HG03520 (cell line): ENCODE measurements at regions not wholly inside any gene's neighbourhood (a gene's known extent, or its start where the extent isn't known, plus 50 kb on each side); places are given as distances from the start of the nearest gene placed in this dataset.

Experiments used
- ATAC-seq: cut with Tn5 transposase; IDR thresholded peaks from one replicate; pipeline ENCODE4 v1.9.1; 2021; ENCODE audit warnings: mild to moderate bottlenecking, moderate library complexity; ENCODE audit not compliant: unreplicated experiment

DNA sequence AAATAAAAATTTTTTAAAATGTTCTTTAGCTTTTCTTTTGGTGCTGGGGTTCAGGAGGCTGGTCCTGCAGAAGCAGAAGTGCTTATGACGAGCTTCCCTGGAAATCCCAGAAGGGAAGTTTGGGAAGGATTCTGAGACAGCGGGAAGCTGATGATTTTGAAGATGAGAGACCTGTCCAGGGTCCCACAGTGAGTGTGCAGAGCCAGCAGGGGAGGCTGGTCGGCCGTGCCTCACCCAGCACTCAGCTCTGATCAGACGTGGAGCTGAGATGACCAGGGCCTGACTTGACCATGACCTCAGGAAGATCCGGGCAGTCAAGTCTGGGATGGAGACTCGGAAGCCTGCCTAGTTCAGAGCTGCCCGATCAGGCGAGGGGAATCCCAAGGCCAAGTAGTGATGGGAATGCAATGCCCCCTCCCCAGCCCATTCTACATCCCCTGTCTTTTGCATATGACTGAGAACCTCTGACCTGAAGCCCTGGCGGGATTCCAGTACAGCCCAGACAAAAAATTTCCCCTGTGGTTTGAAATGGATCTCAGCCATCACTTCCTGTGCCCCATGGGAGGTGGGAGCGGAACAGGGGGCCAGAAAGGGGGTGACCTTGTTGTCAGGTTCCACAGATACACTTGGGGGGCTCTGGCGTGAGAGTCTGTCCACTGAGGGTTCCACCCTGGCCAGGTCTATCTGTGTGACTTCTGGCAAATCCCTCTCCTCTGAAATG lies 96.8 kb upstream of the RUNX3 start:
- ATAC-seq = no peak

DNA sequence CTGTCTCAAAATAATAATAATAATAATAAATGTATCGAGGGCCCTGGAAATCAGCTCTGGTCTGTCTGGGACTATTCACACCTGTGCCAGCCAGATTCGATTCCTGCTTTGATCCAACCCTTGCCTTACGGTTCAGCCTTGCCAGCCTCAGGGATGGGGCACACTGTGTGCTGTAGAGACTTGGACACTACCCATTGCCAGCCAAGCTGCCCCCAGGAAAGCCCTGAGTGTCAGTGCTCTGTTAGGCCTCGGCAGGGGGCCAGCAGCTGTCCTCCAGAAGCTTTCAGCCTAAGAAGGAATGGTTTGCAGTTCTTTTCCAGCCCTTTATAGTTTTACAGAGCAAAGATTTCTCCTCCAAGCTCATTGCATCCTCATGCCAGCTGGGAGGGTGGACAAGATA lies 96.2 kb upstream of the RUNX3 start:
- ATAC-seq = no peak

DNA sequence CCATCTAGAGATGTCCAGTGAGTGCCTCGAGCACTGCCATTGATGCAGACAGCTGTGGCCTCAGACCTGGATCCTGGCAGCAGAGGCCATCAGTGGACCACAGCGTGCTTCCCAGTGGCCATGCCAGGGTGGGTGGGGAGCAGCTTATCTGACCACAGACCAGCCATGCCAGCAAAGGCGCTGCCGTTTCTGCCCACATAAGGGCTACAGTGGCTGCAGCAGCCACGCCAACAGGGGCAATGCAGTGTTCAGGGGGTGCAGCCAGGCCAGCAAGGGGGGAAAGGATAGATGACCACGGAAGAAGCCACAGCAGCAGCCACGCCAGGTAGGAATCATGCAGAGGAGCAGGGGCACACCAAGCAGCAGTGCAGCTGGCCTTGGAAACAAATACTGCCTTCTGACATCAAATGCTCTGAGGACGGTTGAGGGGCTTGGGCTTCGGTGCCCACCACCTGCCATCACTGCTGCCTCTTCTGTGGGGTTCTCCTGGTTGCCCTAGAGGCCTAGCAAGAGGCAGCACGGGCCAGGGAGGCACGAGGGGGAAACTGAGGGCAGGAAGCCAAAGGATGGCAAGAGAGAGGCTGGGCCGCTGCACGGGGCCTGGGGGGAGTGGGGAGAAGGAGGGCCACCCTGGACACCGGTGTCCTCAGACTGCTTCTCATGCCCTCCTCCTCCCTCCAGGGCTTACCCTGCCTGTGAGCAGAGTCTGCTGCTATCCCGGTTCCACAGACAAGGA lies 94.7 kb upstream of the RUNX3 start:
- ATAC-seq = no peak

DNA sequence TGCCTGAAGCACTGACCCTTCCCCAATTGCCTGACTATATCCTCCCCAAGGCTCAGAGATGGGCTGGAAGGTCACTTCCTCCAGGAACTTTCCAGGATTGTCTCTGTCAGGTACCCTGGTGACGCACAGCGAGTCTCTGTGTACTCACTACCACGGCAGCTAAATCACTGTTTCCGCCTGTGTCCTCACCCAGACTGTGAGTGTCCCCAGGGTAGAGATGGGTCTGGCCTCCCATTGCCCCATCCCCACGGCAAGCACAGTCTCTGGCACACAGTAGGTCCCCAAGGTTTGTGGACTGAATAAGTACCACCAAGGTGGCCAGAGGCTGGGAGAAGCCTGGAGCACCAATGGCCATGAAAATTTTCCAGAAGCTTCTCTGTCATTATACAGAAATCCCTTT lies 93.8 kb upstream of the RUNX3 start:
- no peak for ATAC-seq

DNA sequence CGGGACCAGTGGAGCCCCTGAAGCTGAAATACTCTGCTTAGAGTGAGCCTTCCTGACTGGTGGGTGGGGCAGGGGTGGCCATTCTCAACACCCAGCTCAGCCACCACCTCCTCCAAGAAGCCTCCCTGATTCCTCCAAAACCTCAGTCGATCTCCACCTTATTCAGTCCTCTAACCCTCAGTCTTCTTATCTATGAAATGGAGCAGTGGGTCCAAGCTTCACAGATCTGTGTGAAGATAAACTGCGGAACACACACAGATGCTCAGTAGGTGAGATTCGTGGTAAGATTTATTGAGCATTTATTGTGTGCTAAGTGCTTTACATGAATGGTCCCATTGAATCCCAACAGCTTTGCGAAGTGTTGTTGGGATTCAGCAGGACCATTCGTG lies 93.1 kb upstream of the RUNX3 start:
- no peak for ATAC-seq

DNA sequence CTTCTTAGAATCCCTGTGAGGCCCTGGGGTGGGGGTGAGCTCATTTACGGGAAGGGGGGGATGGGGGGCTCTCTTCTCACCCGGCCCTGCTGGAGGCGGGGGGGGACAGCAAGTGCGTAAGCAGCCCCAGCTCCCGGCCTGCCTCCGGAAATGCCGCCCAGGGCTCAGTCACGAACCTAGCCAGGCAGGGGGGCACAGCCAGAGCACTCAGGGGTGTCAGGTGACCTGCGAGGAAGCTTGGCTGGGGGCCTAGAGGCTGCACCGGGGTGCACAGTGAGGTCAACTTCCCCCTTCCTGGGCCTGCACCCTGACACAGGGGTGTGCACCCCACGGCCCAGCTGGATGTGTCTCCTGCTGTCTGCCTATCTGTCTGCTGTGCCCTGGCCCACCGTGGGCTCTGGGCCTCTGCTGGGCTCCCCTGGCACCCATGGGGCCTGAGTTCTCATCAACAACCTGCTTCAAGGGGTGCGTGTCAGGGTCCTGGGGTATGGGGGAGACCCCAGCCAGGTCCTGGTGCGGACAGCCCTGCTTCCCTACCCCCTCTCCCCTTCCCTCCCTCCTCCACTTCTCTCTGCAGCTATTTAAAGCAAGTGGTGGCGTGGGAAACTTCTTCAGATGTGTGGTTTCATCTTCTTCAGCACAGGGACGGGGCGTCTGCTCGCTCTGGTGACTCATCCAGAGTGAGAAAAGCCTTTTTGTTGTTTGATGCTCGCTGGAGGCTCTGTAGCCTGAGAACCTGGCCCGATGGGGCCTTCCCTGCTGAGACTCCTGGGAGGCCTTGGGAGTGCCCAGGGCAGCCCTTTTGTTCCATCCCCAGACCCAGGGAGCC lies 92.5 kb upstream of the RUNX3 start:
- peak; percentile 73 for ATAC-seq

DNA sequence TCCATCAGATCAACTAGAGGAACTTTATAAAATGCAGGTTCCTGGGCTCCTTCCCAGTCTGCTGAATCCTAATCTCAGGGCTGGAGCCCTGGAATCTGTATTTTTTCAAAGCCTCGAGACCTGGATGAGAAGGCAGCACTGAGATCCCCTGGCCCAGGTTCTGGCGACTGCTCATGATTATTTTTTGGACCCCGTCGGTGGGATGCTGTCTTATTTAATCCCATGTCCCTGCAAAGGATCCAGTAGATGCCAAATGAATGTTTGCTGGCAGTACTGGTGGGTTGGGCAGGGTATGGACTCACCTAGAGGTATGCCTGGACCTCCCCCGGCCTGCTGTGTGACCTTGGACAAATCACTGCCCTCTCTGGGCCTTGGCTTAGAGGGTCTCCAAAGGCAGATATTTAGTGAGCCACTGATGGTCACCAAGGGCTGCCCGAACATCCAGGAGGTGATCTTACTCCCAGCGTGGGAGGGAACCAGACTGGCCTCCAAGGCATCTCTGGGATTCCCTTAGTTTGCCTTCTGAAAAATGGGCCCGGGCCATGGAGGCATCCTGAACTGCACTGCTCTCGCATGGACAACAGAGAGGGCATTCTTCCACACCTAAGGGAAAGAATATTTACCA lies 91.6 kb upstream of the RUNX3 start:
- no peak for ATAC-seq

DNA sequence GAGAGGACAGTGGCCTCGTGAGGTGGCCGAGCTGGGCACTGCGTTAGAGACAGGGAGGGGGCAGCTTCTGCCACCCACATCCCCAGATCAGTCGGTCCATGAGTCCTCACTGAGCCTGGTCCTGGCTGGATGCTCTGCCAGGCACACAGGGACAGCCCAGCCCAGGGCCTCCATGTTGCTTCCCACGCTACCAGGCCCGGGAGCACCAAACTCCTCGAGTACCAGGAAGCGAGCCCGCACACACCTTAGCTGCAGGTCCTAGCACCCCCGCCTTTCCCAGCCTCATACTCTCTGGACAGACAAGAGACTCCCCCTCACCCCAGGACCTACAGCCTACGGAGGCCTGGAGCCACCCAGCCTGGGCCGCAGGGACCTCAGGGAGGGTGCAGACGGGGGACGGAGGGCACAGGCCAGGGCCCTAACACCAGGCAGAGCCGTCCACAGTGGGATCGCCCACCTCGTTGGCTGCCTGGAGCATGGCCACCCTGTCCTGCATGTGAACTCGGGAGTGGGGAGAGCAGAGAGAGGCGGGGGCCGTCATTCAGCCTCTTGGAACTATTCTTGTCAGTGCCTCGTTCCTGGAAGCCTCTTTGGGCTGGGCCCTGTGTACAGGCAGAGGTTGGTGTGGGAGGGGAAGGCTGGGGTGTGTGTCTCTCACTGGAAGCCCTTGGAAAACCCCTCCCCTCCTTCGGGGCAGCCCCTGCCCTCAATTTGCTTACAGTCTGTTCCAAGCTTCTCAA lies 90.9 kb upstream of the RUNX3 start:
- no peak for ATAC-seq

DNA sequence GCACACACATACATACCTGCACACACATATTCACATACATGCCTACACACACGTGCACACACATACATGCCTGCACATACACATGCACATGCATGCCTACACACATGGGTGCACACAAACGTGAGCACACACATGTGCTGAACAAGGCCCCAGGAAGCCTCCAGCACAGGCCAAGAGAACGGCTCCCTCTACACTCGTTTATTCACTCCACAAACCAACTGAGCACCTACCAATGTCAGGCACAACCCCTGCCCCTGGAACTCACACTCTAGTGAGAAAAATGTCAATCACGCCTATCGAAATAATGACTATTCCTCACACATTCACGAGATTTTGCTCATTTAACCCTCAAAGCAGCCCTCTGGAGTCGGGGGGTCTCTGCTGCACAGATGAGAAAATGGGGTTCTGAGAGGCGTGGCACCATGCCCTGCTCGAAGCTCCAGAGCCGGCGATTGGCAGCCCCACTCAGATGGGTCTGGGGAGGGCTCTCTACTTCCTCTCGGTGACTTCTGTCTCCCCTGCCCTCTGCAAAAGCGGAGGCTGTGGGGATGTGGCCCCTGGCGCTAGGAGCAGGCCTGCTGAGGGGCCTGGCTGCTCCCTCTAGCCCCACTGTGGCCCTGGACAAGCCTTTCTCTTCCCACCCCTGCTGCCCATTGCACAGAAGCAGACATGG lies 90.2 kb upstream of the RUNX3 start:
- no peak for ATAC-seq

DNA sequence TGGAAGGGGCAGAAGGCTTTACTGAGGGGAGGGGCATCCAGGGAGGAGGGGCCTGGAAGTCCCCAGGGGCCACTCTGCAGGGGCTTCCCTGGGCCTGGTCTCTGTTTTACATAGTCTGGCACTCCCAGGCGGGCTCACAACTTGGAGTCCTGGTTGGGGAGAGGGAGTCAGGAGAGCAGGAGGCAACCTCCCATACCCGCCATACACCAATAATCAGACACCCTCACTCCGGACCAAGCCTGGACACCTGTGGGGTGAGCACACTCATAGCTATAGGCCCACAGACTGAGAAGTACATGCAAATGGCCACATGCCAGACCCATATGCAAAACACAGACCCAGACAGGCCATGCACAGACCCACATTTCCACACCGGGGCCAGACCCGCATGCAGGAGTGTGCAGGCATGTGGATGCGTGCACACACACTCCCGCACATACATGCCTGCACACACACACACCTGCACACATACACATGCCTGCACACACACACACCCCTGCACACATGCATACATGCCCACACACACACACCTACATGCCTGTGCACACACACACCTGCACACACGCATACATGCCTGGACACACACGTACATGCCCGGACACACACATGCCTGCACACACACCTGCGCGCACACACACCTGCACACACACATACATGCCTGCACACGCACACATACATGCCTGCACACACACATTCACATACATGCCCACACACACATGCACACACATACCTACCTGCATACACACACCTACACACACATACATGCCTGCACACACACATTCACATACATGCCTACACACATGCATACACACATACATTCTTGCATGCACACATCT lies 89.5 kb upstream of the RUNX3 start:
- peak; percentile 41 for ATAC-seq

DNA sequence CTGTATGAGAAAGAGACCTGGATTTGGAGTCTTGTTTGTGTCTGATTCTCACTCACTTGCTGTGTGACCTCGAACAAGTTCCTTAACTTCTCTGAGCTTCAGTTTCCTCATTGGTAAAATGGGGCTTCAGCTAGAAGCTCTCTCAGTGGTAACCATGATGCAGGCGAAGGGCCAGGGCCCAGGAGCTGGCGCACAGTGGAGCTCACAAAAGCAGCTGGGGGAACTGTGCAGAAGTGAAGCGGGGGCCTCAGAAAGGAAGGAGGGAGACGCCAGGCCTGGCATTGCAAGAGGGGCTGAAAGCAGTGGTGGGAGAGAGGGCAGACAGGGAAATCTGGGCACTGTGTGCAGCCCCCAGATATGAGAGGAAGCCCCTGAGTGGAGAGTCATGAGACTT lies 88.9 kb upstream of the RUNX3 start:
- ATAC-seq = no peak

DNA sequence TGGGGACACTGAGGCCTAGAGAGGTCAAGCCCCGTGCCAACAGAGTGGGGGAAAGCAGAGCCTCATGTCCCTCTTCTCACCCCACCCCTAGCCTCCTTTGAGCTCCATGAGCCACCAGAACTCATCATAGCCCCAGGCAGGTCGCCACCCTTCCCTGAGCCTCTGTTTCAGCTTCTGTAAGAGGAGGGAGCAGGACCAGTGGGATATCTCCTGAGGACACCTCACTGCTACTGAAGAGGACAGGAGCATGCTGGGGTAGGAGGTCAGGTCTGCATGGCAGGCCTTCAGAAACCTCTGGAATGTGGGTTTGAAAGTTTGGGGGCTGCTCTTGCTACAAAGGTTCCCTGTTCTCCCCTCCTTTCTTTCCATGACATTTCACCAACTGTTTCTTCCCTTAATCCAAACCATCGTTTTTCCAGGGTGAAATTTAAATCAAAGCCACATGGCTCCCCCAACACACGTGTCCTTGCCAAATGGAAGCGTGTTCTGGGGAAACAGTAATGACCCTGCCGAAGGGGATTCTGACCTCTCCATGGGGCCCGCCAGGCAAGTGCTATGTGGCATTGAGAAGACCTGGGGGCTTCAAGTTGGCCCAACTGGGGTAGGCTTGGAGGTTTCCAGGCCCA lies 88.1 kb upstream of the RUNX3 start:
- ATAC-seq = no peak

DNA sequence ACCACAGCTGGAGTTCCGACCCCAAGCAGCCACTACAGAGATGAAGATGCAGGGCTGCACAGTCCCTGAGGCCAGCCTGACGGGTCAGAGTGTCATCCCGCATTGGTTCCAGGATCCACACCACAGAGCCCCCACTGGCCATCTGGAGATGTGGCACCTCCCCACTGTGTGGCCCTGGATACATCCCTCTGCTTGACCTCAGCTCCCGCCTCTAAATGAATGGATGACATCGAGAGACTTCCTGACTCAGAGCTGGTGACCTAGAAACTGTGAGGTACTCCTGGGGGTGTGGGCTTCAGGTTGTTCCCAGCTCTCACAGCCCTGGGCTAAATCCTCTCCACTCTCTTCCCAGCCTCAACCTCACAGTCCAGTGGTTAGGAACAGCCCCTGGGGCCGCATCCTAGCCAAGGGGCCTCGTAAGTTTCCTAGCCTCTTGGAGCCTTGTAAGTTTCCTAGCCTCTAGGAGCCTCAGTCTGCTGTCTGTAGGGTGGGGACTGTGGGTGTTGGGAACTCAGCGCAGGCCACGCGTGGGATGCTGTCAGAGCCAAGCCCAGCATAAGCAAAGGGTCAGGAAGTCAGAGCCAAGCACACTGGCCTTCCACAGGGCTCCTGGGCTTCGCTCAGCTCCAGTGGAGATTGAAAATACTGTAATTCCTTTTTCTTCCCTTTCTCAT lies 87.5 kb upstream of the RUNX3 start:
- ATAC-seq = no peak

DNA sequence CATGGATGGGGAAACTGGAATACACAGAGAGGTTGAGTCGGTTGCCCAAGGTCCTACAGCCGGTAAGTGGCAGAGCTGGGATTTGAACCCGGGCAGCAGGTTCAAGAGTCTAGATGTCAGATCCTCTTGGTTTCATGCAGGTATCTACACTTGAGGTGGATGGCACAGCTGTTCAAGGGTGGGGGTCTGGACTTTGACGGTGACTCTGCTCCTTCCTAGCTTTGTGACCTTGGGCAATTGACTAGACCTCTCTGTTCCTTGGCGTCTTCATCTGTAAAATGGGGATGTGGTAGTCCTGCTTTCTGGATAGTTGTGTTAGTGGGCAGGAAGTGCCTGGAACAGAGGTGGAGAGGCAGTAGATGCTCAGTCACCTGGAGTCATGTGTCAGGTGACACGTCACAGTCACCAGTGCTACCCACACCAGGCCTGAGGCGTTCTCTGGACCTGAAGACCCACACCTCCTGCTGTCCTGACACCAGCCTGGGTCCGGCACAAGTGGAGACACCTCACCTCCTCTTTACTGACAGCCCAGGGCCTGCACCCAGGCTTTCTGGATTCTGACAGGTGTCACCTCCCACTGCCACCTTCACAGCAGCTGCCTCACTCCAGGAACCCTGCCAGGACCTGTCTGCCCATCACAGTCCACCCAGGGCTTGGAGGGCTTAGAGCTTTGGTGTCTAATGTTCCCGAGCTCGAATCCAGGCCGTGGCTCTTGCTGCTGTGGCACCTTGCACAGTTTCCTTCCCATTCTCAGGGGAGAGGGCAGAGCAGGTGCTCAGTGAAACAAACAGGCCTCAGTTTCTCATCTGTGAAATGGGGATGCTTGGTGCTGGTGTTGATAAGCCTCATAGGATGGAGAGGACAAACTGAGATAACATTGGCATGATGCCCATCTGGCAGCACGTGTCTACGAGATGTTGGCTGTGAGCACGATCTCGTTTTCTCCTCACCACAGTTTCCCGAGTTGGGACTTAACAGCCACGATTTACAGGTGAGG lies 83.2 kb upstream of the RUNX3 start:
- ATAC-seq = no peak

DNA sequence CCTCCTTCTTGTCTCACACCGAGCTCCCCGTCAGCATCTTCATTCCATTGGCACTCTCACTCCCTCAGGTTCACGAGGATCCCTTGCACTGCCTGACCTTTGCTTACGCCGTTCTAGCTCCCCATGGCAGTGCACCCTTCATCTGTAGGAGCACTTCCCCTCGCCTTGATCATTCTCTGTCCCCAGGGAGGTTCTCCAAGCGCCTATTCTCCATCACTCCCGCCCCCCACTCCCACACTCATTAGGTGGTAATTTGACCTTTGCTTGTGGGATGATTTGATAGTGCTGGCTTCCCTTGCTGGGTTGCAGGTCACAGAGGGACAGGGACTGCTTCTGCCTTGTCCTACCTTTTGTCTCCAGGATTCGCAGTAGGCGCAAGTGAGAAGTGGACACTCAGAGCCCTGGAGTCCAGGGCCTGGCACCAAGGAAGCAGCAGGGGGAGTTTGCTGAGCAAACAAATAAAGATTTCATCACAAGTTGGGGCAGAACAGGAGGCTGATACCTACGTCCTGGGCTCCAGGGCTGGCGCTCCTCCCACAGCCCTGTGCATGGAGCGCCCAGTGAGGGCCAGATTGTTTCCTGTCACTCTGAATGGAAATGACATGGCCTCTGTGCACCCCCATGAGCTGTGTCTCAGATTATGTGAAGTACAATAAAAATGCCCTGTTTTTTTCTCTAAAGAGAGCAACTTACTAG lies 82.0 kb upstream of the RUNX3 start:
- ATAC-seq = no peak

DNA sequence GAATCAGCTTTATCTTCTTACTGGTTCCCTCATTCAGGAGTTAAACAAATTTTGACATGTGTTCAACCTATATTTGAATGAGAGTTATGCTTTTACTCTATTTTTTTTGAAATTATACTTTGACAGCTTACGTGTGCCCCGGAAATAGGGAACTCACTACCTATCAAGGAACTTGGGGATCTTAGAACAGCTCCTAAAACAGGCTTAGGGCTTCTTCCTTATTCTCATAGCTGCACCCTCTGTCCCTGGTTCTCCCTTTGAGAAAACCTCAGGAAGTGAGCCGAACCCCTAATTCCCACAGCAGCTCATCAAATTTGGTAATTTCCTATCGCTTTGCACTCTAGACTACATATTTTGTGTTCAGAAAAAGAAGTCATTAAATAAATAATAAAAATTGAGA lies 81.2 kb upstream of the RUNX3 start:
- no peak for ATAC-seq
